DMS114 treated with DMSO at 0.1 percent for 48 hours (cell line): ENCODE measurements at regions not wholly inside any gene's neighbourhood (a gene's known extent, or its start where the extent isn't known, plus 50 kb on each side); places are given as distances from the start of the nearest gene placed in this dataset.

Experiments used
- DNase-seq: peaks from one replicate; lab custom pipeline; 2025; ENCODE audit not compliant: unreplicated experiment; lab: John Stamatoyannopoulos, UW

GRCh38 chr15:67892559-67893377, 52.9 kb upstream of the RNU6-1 start:
- DNase-seq: no peak

DNA sequence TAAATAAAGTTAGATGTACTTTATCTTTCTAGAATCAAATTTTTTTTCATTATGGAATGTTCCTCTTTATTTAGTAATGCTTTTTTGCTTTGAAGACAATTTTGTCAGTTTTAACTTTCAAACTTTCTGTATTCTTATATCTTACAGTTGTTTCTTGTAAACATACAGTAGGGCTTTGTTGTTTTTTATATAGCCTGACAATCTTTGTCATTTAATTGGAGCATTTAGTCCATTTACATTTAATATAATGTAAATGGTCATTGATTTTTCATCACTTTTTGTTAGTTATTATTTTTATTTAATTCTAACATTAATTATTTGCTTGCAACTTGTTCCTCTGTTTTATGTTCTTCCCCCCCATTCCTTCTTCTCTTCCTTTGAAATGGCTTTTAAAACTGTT, 55.4 kb upstream of the RNU6-1 start:
- DNase-seq: no peak

DNA sequence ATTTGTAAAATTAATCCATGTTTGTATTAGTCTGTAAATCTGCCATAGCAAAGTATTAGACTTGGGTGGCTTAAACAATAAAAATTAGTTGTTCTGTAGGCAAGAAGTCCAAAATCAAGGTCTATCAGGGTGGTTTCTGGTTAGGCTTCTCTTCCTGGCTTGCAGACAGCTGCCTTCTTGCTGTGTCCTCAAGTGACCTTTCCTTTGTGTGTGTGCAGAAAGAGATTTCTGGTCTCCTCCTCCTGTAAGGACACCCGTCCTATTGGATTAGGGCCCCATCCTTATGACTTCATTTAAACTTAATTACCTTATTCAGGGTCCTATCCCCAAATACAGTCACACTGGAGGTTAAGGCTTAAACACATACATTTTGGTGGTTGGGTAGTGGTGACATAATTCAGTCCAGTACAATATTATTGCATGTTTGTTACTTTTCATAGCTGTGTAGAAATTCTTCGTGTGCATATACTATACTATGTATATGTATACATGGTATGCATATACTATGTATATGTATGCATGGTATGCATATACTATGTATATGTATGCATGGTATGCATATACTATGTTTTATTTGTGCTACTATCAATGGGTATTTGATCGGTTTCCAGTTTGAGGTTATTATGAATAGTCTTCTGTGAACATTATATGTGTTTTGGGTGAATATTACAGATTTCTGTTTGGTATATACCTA, 57.9 kb upstream of the RNU6-1 start:
- no peak for DNase-seq

DNA sequence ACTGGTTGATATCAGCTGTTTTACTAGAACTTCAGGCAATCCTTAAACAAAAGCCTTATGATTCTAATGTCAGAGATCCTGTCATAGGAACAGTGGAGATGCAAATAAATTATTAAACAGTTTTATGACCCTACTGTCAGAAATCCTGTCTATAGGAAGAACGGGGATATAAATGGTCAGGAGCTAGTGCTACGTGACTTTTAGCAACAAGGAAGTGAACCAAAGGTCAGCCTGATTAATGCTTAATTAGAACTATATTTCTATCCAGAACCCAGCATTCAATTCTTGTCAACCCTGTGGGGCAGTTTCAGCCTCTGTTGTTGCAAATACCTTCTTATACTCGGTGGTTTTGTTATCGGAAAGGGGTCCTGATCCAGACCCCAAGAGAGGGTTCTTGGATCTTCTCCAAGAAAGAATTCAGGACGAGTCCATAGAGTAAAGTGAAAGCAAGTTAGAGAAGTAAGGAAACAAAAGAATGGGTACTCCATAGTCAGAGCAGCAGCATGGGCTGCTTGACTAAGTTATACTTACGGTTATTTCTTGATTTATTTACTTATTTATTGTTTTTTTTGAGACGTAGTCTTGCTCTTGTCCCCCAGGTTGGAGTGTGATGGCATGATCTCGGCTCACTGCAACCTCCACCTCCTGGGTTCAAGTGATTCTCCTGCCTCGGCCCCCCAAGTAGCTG, 59.9 kb upstream of the RNU6-1 start:
- no peak for DNase-seq

DNA sequence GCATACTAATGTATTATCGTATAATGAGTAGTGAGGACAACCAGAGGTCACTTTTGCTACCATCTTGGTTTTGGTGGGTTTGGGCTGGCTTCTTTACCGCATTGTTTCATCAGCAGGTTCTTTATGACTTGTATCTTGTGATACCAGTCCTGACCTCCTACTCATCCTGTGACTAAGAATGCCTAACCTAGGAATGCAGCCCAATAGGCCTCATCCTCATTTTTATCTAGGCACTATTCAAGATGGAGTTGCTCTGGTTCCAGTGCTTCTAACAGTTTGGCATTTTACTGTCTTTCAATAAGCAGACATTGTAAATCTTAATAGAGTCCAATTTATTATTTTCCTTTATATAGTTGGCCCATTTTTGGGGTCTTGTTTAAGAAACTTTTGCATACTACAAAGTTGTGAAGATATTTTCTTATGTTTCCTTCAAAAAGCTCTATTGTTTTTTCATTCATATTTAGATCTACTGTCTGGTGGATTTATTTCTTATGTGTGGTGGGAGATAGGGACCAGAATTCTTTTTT, 60.8 kb upstream of the RNU6-1 start:
- DNase-seq: no peak

- DNase-seq: no peak
These were observed 62.1 kb upstream of the RNU6-1 start for GRCh38 chr15:67901922-67902321.

GRCh38 chr15:67902579-67903009, 62.7 kb upstream of the RNU6-1 start:
- DNase-seq: no peak

DNA sequence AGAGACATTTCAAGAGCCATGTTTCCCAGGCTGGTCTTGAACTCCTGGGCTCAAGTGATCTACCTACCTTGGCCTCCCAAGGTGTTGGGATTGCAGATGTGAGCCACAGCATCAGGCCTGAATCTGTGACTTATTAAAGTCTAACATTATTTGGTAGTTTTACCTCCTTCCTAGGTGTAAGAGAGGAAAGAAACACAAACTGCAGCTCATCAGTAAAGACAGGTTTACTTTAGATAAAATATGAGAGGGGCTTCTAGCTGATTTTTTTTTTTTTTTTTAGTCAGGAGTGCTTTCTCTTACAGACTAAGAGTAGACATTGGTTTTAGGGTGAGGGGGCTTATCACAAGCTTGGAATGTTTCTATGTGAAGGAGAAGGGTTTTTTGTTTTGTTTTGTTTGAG, 63.9 kb upstream of the RNU6-1 start:
- no peak for DNase-seq

GRCh38 chr15:67905628-67906027, 65.8 kb upstream of the RNU6-1 start:
- DNase-seq: no peak

DNA sequence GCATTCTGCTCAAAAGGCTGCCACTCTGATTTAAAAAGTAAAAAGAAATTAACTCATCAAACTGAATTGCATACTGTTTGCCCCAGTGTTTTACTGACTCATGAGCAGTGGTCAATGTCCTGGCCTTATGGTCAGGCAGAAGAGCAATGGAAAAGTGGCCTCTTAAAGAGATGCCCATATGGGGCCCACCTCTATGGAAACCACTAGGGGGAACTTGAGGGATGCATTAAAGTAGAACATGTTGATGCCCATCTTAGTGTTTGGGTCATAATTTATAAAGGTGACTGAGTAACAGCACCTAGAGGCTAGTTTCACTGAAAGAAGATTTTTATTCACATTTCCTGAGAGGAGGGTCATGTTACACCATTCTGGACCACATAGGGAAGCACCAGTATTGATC, 66.5 kb upstream of the RNU6-1 start:
- DNase-seq: no peak

DNA sequence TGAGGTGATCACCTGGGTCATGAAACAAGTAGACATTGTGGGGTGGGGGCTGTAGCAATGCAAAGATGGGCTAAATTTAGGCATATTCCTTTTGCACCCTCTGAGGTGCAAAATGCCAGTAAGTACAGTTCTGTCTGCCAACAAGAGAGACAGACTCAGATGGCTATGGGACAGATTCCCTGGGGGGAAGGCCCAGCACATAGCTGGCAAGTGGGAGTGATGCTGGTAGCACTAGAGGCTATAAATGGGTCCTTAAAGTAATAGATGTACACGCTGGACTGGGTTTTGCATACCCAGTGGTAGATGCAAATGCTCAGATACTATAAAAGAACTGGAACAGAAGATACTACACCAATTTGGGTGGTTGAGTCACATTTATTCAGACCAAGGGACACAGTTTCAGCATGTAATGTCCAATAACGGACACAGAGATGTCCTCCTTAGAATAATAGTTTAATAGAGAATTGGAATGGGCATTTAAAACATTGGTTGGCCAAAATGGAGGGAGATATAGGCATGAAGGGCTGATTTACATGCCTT, 67.4 kb upstream of the RNU6-1 start:
- no peak for DNase-seq

- no peak for DNase-seq
These were observed 68.9 kb upstream of the RNU6-1 start for GRCh38 chr15:67908756-67909155.

GRCh38 chr15:67911727-67912126, 71.9 kb upstream of the RNU6-1 start:
- no peak for DNase-seq

- DNase-seq: no peak
These were observed 74.2 kb upstream of the RNU6-1 start for GRCh38 chr15:67914028-67914427.

DNA sequence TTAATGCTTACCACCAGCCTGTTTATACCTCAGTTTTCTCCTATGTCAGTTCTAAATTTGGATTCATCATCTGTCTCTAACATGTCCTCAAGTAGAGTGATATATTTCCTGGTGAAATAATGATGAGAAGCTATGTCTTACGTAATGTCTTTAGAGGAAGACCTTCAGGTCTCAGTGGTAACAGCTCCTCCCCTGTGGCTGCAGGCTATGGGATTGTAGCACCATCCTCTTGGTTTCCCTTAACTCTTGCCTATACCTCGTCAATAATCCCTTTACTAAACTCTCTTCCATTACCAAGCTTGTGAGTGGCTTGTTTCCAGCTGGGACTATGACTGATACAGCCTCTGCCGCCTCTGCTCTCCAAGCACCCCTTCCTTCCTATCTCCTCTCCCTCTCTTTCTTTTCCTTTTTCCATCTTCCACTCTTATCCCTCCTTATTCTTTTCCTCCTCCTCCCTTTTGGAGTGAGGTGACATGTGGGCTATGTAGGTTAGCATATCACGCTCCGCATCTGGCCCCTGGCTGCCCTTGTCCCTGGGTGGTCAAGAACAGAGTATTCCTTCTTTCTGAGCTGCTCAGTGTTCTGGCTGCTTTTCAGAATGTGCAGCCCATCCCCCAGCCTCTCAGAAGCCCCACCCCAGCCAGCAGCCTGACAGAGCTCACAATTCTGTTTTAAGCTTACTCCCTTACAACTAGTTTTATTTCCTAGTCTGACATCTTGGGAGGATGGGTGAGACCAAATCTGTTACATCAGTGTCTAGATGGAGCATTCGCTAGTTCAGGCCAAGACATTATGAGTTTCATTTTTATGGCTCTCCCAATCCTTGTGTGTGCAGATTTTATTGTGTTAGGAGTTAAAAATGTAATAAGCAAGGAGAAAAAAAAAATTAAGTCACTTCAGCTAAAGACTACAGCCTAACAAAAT, 75.0 kb upstream of the RNU6-1 start:
- no peak for DNase-seq

GRCh38 chr15:67915461-67916374, 75.9 kb upstream of the RNU6-1 start:
- no peak for DNase-seq

DNA sequence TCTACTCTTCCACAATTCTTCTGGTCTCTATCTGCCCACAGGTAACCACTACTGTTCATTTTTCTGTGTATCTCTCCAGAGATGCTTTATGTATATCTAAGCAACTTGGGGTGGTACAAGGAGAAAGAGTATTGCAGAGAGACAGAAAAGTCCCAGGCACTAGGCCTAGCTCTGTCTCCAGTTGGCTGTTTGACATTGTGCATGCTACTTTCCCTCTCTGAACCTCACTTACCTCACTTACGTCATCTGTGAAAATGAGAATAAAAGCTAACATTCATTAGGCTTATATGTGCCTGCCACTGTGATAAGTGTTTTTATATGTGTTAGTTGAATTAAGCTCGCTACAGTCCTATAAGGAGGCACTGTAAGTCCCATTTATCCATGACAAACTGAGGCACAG, 76.7 kb upstream of the RNU6-1 start:
- no peak for DNase-seq

- DNase-seq: no peak
These were observed 77.2 kb upstream of the RNU6-1 start for GRCh38 chr15:67917037-67917436.

DNA sequence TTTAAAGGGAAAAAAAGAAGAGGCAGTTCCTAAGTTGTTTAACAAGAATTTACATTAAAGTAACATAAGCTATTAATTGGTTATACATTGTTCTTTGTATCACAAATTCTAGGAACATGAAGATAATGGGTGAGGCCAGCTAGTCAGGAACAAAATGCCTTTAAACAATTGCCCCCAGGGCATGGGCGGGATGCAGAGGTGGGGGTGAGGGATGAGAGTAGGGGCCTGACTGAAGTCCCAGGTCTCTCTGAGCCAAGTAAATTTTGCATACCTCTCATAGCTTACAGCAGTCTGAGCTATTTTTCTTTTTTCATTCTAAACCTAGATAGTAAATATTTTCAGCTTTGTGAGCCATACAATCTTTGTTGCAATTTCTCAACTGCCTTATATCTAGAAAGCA, 77.8 kb upstream of the RNU6-1 start:
- DNase-seq: no peak
